Upper lobe of right lung (tissue), 1 donor: ENCODE measurements at regions not wholly inside any gene's neighbourhood (a gene's known extent, or its start where the extent isn't known, plus 50 kb on each side); places are given as distances from the start of the nearest gene placed in this dataset.

Experiments used
- ATAC-seq: fragments of 200-7000 bp; cut with Tn5 transposase; one replicate; pipeline ENCODE4 v1.9.1; 2020; ENCODE audit warnings: mild to moderate bottlenecking, moderate library complexity
- DNase-seq: peaks from one replicate; pipeline ENCODE4 v3.0.0-alpha.2; 2020
- H3K27ac ChIP-seq: fragments of 200-600 bp; one replicate; pipeline ENCODE4 v1.8.0; 2022
- H3K27me3 ChIP-seq: fragments of 200-600 bp; one replicate; pipeline ENCODE4 v1.8.0; 2022; ENCODE audit warnings: mild to moderate bottlenecking
- H3K36me3 ChIP-seq: fragments of 200-600 bp; one replicate; pipeline ENCODE4 v1.8.0; 2022
- H3K4me1 ChIP-seq: fragments of 200-600 bp; one replicate; pipeline ENCODE4 v1.8.0; 2022
- H3K4me3 ChIP-seq: fragments of 200-600 bp; one replicate; pipeline ENCODE4 v1.8.0; 2022; ENCODE audit warnings: mild to moderate bottlenecking
- H3K9me3 ChIP-seq: fragments of 200-600 bp; one replicate; pipeline ENCODE4 v1.8.0; 2022
- intact Hi-C: fragments of 100-400 bp; cut with DNase I; formaldehyde crosslinking; loops from one replicate; pipeline ENCODE4 v1.11.0; 2022
- TF ChIP-seq, protein P1 (sequence below): fragments of 200-600 bp; IDR thresholded peaks from one replicate; pipeline ENCODE4 v1.8.0; 2022; ENCODE audit warnings: antibody characterized with exemption
- donor health status: DM: no; HTN: yes; CAD: no; lungs with severe emphysema.

DNA sequence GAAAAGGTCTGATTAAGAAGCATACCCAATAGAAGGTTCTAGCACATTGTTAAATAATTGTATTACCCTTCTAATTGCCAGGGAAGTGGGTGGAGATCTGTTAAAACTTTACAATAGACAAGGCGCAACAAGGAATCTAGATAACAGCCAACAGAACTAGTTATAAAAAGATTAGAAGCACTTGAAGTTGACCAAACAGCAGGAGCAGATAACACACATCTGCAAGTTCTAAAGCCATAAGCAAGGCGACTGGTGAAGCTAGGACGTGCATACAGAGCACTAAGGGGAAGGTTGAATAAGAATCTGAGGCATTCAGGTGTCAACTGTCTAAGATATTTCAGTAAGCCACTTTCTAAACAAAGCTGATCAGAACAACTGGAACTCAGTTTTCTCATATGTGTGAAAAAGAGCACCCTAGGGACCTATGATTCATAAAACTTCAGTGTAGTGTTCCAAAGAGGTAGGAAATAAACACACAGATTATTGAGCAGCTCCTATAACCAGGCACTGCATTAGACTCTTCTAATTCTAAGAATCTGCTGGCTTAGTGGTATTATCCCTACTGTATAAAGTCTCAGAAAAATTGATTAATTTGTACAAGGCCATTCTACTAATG is 111.2 kb downstream of the SAMD9 start:
- H3K36me3 ChIP-seq: no peaks in the 10 kb centered on the region
- H3K9me3 ChIP-seq: no peaks in the 10 kb centered on the region
- H3K4me1 ChIP-seq: no peaks in the 10 kb centered on the region
- TF ChIP-seq, protein P1, sequence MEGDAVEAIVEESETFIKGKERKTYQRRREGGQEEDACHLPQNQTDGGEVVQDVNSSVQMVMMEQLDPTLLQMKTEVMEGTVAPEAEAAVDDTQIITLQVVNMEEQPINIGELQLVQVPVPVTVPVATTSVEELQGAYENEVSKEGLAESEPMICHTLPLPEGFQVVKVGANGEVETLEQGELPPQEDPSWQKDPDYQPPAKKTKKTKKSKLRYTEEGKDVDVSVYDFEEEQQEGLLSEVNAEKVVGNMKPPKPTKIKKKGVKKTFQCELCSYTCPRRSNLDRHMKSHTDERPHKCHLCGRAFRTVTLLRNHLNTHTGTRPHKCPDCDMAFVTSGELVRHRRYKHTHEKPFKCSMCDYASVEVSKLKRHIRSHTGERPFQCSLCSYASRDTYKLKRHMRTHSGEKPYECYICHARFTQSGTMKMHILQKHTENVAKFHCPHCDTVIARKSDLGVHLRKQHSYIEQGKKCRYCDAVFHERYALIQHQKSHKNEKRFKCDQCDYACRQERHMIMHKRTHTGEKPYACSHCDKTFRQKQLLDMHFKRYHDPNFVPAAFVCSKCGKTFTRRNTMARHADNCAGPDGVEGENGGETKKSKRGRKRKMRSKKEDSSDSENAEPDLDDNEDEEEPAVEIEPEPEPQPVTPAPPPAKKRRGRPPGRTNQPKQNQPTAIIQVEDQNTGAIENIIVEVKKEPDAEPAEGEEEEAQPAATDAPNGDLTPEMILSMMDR: no peak
- ATAC-seq (no peak), DNase-seq (no peak)
- no peak overlapping the region for H3K27ac ChIP-seq
- intact Hi-C loops: no loop called here
- peaks cover 6% of the 10 kb centered on the region for H3K27me3 ChIP-seq
- H3K4me3 ChIP-seq: no peak overlapping the region

GRCh38 chr7:93004906-93005305 is 112.9 kb downstream of the SAMD9 start:
- no peak for DNase-seq
- Histone ChIP-seq H3K4me1 (no peaks in the 10 kb centered on the region), H3K4me3 (no peak overlapping the region), H3K27ac (no peak overlapping the region), H3K9me3 (no peaks in the 10 kb centered on the region), H3K36me3 (no peaks in the 10 kb centered on the region), H3K27me3 (peaks cover 8% of the 10 kb centered on the region)
- ATAC-seq: no peak
- TF ChIP-seq, protein P1: no peak
- intact Hi-C loops: no loop called here

DNA sequence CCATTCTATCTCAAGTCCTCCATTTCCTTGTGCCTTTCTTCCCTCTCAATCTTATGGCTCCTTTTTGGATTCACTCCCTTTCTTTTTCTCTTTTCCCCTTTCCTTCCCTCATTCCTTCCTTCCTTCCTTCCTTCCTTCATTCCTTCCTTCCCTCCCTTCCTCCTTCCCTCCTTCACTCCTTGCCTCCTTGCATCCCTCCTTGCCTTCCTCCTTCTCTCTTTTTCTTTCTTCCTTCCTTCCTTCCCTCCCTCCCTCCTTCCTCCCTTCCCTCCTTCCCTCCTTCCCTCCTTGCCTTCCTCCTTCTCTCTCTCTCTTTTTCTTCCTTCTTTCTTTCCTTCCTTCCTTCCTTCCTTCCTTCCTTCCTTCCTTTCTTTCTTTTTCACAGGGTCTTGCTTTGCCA is 120.1 kb downstream of the SAMD9 start:
- Histone ChIP-seq H3K36me3 (no peaks in the 10 kb centered on the region), H3K27me3 (peaks cover 8% of the 10 kb centered on the region), H3K27ac (no peak overlapping the region), H3K9me3 (no peaks in the 10 kb centered on the region), H3K4me3 (no peak overlapping the region), H3K4me1 (no peaks in the 10 kb centered on the region)
- TF ChIP-seq, protein P1: no peak
- intact Hi-C loops: no loop called here
- ATAC-seq (no peak), DNase-seq (no peak)

DNA sequence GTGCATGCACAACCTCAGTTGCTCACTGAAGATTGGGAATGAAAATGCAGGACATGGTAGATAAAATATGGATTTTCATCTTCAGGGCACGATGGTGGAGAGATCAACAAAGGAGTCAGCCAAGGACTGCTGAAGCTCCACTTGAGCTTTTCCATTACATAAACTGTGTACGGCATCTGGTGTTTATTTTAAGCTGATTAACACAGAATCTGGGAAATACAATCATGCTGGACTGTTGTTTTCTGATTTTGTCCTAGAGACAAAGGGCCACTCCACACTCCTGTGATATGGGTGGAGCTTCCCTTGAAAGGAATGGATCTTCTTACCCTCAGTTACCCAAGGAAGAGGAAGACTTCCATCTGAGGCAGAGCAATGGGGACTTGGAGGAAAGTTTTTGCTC is 120.6 kb downstream of the SAMD9 start:
- Histone ChIP-seq H3K36me3 (no peaks in the 10 kb centered on the region), H3K4me1 (no peaks in the 10 kb centered on the region), H3K4me3 (no peak overlapping the region), H3K27me3 (peaks cover 8% of the 10 kb centered on the region), H3K9me3 (no peaks in the 10 kb centered on the region), H3K27ac (no peak overlapping the region)
- DNase-seq (no peak), ATAC-seq (no peak)
- TF ChIP-seq, protein P1: no peak
- intact Hi-C loops: no loop called here

DNA sequence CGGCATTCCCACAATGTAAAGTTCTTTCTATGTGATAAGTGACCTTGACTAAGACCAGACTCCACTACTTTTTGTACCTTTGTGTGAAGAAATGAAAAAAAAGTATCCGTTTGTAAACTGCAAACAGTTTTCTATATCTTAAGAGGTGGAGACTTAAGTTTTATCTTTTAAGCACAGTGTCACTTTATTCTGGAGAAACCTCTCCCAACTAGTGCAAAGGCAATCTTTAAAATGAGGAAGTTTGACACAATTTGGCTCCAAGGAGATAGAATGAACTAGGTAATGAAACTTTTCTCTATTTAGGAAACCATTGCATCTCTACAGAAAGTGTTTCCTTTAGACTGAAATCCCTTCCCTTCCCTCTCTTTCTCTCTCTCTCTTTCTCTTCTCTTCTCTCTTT is 122.9 kb downstream of the SAMD9 start:
- H3K4me1 ChIP-seq: no peaks in the 10 kb centered on the region
- H3K27ac ChIP-seq: no peak overlapping the region
- TF ChIP-seq, protein P1: no peak
- H3K4me3 ChIP-seq: no peak overlapping the region
- no peaks in the 10 kb centered on the region for H3K36me3 ChIP-seq
- intact Hi-C loops: no loop called here
- ATAC-seq (no peak), DNase-seq (no peak)
- H3K9me3 ChIP-seq: no peaks in the 10 kb centered on the region
- no peaks in the 10 kb centered on the region for H3K27me3 ChIP-seq

DNA sequence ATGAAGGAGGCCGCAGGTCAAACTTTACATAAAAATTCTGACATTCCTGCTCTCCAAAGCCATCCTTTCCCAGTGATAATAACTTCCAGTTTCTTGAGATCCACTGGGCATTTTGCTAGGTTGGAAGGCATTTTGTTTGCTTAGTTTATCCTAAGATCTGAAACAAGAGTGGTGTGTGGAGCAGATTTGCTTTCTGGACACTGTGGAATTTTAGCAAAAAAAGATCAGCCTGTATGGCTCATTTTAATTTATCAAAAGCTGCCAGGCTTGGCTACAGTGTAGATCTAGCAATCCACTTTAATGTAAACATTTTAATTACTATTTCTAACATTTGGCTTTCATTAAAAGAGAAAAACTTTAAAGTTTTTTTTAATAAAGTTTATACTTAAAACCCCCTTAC is 124.8 kb downstream of the SAMD9 start:
- no peak for ATAC-seq
- TF ChIP-seq, protein P1: no peak
- intact Hi-C loops: no loop called here
- Histone ChIP-seq H3K36me3 (no peaks in the 10 kb centered on the region), H3K27ac (no peak overlapping the region), H3K27me3 (no peaks in the 10 kb centered on the region), H3K4me1 (no peaks in the 10 kb centered on the region), H3K4me3 (no peak overlapping the region), H3K9me3 (no peaks in the 10 kb centered on the region)
- no peak for DNase-seq
